GM10248 (cell line): ENCODE measurements at regions not wholly inside any gene's neighbourhood (a gene's known extent, or its start where the extent isn't known, plus 50 kb on each side); places are given as distances from the start of the nearest gene placed in this dataset.

Experiments used
- CTCF ChIA-PET: fragments of 300-600 bp; sonication (Branson Sonifier 250); formaldehyde crosslinking; extraction: SDS; loops from one replicate; lab custom pipeline; 2021; ENCODE audit warnings: antibody characterized with exemption; lab: Yijun Ruan, JAX
- POLR2A ChIA-PET: fragments of 350-650 bp; sonication (Branson Sonifier 250); formaldehyde crosslinking; extraction: SDS; loops from one replicate; lab custom pipeline; 2020; ENCODE audit warnings: antibody characterized with exemption; lab: Yijun Ruan, JAX
- DNase-seq: peaks from one replicate; pipeline ENCODE4 v3.0.0; 2012; ENCODE audit errors: extremely low spot score
- CTCF ChIP-seq: IDR thresholded peaks from 2 replicates; pipeline ENCODE4 v1.5.1; 2012; ENCODE audit warnings: mild to moderate bottlenecking, low read depth; ENCODE audit errors: extremely low read depth, missing control alignments, control extremely low read depth

GRCh38 chr22:48941033-48941902 is 886.4 kb downstream of the BRD1 start:
- no peak for TF ChIP-seq CTCF
- ChIA-PET CTCF (no interaction called here), POLR2A (no interaction called here)
- DNase-seq, result no peak

- ChIA-PET CTCF (no interaction called here), POLR2A (no interaction called here)
- no peak for DNase-seq
- TF ChIP-seq CTCF, result no peak
Measured at GRCh38 chr22:48940266-48941032, 887.2 kb downstream of the BRD1 start.

GRCh38 chr22:48939441-48940265 is 888.0 kb downstream of the BRD1 start:
- DNase-seq, result no peak
- ChIA-PET CTCF (no interaction called here), POLR2A (no interaction called here)
- no peak for TF ChIP-seq CTCF

- CTCF ChIA-PET, result no interaction called here
- DNase-seq, result no peak
- POLR2A ChIA-PET, result no interaction called here
- no peak for TF ChIP-seq CTCF
Measured at GRCh38 chr22:48938741-48939140, 888.9 kb downstream of the BRD1 start.

GRCh38 chr22:48937032-48937639 is 890.5 kb downstream of the BRD1 start:
- no peak for DNase-seq
- ChIA-PET POLR2A (no interaction called here), CTCF (no interaction called here)
- TF ChIP-seq CTCF, result no peak

GRCh38 chr22:48936391-48936790 is 891.3 kb downstream of the BRD1 start:
- CTCF ChIA-PET, result no interaction called here
- POLR2A ChIA-PET, result no interaction called here
- TF ChIP-seq CTCF, result no peak
- no peak for DNase-seq
